ENCODE measurements at regions not wholly inside any gene's neighbourhood (a gene's known extent, or its start where the extent isn't known, plus 50 kb on each side); places are given as distances from the start of the nearest gene placed in this dataset.
"Not testable (repeated sequence)": the region's sequence is repeated elsewhere in the genome, so short reads cannot be mapped to it uniquely, and the experiment has no call there.

DNA sequence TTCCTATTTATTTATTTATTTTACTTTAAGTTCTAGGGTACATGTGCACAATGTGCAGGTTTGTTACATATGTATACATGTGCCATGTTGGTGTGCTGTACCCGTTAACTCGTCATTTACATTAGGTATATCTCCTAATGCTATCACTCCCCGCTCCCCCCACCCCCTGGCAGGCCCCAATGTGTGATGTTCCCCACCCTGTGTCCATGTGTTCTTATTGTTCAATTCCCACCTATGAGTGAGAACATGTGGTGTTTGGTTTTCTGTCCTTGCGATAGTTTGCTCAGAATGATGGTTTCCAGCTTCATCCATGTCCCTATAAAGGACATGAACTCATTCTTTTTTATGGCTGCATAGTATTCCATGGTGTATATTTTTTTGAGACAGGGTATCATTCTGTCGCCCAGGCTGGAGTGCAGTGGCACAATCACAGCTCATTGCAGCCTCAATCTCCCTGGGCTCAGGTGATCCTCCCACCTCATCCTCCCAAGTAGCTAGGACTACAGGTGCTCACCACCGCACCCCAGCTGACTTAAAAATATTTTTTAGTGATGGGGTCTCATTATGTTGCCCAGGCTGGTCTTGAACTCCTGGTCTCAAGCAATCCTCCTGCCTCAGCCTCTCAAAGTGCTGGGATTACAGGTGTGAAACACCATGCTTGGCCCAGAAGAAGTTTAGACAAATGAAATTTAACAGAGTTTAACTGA, 140.6 kb downstream of the NPIPB5 start:
- in situ Hi-C loops (cut with MboI; ENCODE audit: low sequenced_read_pairs), result not testable (repeated sequence)

DNA sequence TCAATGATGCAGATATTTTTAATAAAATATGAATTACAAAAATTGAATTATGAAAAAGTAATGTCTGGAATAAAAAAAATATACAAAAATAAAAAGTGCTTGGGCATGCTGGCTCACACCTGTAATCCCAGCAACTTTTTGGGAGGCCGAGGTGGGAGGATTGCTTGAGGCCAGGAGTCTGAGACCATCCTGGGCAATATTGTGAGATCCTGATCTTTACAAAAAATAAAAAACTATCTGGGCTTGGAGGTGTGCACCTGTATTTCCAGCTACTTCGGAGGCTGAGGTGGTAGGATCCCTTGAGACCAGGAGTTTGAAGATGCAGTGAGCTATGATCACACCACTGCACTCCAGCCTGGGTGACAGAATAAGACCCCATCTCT, 141.8 kb downstream of the NPIPB5 start:
- in situ Hi-C loops (cut with MboI; ENCODE audit: low sequenced_read_pairs), result no loop called here

DNA sequence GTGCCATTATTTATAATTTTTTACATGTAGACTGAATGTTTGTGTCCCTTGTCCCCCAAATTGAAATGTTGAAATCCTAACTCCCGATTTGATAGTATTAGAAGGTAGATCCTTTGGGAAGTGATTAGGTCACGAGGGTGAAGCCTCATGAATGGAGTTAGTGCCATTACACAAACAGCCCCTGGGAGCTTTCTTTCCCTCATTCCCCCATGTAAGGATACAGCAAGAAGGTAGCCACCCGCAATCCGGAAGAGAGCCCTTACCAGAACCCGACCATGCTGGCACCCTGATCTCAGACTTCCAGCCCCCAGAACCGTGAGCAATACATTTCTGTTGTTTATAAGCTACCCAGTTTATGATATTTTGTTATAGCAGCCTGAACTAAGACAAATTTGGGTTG, 143.2 kb downstream of the NPIPB5 start:
- in situ Hi-C loops (cut with MboI; ENCODE audit: low sequenced_read_pairs), result no loop called here

DNA sequence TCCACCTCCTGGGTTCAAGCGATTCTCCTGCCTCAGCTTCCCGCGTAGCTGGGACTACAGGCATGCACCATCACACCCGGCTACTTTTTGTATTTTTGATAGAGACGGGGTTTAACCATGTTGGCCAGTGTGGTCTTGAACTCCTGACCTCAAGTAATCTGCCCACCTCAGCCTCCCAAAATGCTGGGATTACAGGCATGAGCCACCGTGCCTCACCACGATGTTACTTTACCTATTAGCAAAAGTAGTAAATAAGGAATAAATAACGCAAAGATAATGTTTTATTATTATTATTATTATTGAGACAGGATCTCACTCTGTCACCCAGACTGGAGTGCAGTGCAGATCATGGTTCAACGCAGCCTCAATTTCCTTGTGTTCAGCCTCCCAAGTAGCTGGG, 145.9 kb downstream of the NPIPB5 start:
- in situ Hi-C loops (cut with MboI; ENCODE audit: low sequenced_read_pairs), result not testable (repeated sequence)

DNA sequence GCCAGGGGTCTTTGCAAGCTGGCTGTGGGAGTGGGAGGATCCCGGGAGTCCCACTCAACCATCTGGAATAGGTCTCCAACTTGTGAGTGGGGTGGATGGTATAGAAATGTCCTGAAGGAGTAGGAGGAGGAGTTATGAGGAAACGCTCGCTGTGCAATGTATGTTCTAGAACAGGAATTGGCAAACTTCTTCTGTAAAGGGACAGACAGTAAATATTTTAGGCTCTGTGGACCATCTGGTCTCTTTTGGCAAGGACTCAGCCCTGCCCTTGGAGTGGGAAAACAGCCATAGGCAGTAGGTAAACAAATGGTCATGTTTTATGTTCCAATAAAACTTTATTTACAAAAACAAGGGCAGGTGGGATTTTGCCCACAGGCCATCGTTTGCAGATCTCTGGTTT, 149.2 kb downstream of the NPIPB5 start:
- in situ Hi-C loops (cut with MboI; ENCODE audit: low sequenced_read_pairs), result no loop called here

DNA sequence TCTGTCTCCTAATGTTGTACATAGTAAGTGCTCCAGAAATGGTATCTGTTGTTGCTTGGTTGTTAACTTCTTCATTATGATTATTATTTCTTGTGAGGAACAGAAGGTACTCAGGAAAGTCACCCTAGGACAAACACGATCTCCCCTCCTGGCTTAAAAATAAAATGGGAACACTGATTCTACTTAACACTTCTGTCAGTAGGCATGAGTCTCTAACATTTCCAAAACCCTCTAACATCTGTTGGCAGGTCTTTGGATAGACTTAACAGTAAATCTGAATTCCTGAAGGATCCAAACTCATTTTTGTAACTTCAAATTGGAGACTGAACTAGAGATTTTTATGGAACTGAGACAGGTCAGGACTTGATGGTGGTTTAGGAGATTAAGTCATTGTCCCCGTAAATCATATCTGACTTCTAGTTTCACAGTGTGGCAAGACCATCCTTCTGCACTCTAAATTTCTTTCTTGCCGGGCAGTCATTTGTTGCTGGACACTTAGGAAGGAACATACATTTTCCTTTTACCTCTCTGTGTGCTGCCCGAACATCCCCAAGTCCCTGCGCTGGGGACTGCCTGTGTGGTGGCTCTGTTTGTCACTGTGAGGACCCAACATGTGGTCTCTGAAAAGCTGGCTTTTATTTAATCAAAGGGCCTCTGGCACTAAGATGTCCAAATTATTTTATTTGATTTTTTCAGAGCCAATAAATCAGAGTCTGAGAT, 149.9 kb downstream of the NPIPB5 start:
- in situ Hi-C loops (cut with MboI; ENCODE audit: low sequenced_read_pairs), result no loop called here

DNA sequence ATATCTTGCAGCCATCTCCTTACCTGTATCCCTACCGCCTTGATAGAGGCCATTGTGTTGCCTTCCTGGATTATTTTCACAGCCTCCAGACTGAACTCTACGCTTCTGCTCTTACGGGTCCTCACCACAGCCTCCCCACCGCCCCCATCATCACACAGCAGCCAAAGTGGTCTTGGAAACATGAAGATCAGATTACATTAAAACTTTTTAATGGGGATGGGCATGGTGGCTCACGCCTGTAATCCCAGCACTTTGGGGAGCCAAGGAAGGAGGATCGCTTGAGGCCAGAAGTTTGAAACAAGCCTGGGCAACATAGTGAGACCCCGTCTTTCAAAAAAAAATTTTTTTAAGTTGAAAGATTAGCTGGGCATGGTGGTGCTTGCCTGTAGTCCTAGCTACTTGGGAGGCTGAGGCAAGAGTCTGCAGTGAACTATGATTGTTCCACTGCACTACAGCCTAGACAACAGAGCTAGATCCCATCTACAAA, 150.5 kb downstream of the NPIPB5 start:
- in situ Hi-C loops (cut with MboI; ENCODE audit: low sequenced_read_pairs), result no loop called here

DNA sequence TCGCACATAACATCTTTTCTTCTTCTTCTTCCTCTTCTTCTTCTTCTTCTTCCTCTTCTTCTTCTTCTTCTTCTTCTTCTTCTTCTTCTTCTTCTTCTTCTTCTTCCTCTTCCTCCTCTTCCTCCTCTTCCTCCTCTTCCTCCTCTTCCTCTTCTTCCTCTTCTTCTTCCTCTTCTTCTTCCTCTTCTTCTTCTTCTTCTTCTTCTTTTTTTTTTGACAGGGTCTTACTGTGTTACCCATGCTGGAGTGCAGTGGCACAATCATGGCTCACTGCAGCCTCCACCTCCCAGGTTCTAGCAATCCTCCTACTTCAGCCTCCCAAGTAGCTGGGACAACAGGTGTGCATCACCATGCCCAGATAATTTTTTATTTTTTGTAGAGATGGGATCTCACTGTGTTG, 151.0 kb upstream of the HS3ST2 start:
- in situ Hi-C loops (cut with MboI; ENCODE audit: low sequenced_read_pairs), result not testable (repeated sequence)

DNA sequence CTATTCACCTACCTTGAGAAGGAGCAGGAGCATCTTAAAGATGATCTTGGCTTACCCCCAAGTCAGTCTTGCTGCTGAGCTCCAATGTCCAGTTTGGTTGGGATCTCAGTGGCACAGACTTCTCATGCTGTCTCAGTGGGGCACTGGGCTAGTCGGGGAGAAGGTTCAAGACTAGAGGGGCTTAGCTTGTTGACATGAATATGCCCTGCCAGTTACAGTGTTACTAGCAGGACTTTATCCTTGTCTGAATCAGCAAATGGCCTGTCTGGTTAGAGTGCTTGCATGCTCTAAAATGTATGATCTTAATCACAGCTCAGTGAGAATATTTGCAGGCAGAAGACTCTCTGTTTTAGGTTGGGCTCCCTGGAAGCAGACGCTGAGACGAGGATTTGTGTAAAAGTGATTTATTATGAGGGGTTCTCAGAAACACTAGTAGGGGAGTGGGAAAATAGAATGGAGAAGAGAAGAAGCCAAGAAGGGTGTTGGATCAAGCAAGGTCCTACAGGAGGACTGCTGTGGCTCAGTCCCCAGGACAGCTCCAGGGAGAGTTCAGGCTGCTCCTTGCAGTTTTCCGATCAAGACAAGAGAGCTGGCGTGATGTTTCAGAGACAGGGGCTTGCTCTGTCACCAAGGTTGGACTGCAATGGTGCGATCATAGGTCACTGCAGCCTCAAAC, 150.4 kb upstream of the HS3ST2 start:
- in situ Hi-C loops (cut with MboI; ENCODE audit: low sequenced_read_pairs), result no loop called here

DNA sequence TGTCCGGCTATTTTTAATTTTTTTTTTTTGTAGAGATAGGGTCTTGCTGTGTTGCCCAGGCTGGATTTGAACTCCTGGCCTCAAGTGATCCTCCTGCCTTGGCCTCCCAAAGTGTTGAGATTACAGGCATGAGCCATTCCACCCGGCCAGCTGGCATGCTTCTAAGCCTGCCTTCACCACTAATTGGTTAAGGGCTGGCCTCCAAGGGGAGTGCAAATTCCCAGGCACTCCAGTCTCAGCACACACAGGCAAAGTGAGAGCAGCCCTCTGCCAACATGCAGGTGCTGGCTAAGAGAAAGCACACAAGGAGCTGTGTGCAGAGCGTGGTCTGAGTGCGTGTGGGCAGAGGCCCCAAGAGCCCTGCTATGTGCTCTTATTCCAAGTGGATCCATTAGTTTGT, 149.8 kb upstream of the HS3ST2 start:
- in situ Hi-C loops (cut with MboI; ENCODE audit: low sequenced_read_pairs), result no loop called here

DNA sequence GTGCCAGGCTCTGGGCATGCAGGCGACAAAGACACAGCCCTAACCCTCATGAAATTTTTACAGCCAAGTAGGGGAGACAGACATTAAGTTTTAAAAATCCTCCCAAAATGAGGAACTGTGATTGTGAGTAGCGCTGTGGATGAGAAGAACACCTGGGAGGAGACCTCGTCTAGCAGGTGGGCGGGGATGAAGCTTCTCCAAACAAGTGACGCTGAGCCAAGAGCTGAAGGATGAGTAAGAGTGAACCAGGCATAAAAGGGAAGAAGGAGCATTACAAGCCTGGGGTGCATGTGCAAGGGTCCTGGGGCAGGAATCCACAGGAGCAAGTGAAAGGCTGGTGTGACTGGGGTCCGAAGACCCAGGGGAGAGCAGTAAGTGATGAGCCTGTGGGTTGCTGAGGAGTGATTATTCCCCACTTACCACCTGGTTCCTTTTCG, 149.4 kb upstream of the HS3ST2 start:
- in situ Hi-C loops (cut with MboI; ENCODE audit: low sequenced_read_pairs), result no loop called here

DNA sequence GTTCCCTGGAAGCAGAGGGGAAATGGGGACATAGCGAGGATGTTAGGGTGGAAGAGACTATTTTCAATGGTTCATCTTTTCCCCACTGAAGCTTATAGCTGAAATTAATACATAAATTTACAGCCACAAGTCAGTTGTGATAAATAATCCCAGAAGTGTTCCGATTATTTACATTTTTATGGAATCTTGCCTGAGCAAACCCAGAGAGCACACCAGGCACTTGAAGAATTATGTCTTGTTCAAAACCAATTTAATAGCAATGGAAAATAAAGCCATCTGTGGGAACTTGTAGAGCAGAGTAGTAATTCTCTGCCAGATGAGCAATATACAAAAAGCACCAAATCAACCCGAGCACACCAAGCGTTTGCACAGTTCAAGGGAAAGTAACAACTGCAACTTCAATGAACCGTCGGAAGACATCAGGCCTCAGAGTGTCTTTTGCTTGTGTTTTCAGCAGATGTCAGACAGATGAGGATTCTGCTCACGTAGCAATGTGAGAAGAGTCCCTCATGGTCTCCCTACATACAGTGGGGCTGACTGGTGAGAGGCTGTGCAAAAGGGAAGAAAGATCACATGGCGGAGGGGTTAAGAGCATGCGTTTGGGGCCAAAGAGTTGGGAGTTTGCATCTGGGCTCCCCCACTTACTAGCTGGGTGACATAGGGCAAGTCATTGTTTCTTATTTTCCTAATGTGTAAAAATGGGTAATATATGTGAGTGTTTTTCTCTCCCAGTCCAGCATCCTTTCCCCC, 148.7 kb upstream of the HS3ST2 start:
- in situ Hi-C loops (cut with MboI; ENCODE audit: low sequenced_read_pairs), result no loop called here

DNA sequence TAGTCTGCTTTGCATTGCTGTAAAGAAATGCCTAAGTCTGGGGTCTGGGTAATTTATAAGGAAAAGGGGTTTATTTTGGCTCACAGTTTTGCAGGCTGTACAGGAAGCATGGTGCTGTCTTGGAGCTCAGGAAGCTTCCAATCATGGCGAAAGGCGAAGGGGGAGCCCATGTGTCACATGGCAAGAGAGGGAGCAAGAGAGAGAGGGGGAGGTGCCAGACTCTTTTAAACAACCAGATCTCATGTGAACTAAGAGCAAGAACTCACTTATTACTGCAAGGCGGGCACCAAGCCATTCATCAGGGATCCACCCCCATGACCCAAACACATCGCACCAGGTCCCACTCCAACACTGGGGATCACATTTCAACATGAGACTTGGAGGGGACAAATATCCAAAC, 148.2 kb upstream of the HS3ST2 start:
- in situ Hi-C loops (cut with MboI; ENCODE audit: low sequenced_read_pairs), result no loop called here

DNA sequence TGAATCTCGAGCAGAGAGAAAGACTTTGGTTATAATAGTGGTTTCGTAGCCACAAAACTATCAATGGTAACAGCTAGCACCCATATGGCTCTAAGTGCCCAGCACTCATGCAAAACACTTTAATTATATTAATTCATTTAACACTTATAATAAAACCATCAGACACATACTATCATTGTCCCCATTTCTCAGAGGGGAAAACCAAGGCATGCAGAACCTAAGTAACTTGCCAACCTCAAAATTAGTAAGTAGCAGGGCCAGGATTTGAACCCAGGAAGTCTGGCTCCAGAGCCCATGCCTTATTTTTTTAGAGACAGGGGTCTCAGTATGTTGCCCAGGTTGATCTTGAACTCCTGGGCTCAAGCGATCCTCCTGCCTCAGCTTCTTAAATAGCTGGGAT, 145.6 kb upstream of the HS3ST2 start:
- in situ Hi-C loops (cut with MboI; ENCODE audit: low sequenced_read_pairs), result no loop called here

DNA sequence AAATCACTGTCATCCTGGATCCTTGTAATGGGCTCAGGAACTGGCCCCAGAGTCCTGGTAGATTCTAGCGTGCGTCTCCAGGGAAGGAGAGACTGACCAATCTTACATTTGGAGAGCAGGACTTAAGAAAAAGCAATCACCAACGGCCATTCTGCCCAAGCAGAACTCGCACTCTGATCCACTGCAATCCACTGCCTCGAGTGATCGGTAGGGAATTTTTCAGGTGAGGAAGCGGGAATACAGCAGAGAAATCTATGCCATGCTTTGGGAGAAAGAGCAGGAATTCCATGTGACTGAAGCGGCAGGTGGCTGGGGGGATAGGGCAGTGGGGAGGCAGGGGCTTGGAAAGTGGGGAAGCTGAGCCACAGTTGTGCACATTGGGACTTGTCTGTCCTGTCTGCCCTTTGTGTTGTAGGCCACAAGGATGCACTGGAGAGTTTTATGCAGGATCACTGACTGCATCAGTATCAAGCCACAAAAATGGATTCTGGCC, 143.9 kb upstream of the HS3ST2 start:
- in situ Hi-C loops (cut with MboI; ENCODE audit: low sequenced_read_pairs), result no loop called here

DNA sequence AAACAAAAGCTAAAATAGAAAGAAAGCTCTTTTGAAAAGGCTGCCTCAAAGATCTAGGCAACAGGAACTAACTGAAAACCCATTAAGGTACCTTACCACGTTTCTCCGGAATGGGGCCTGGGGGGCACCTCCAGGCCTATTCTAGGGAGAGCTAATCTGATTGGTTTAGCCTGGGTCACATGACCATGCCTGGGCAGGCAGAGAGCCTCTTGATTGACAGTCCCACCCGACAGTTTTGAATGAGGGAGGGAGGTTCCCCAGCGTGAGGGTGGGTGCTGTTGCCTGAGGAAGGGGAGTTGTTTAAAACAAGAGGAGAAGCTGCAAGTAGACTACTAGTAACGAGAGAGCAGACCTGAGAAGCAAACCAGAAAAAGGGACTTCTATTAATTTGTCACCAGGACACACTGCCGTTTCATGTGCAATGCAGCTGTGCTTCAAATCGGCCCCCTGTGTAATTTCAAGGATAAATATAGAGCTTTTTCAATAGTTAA, 143.4 kb upstream of the HS3ST2 start:
- in situ Hi-C loops (cut with MboI; ENCODE audit: low sequenced_read_pairs), result no loop called here

DNA sequence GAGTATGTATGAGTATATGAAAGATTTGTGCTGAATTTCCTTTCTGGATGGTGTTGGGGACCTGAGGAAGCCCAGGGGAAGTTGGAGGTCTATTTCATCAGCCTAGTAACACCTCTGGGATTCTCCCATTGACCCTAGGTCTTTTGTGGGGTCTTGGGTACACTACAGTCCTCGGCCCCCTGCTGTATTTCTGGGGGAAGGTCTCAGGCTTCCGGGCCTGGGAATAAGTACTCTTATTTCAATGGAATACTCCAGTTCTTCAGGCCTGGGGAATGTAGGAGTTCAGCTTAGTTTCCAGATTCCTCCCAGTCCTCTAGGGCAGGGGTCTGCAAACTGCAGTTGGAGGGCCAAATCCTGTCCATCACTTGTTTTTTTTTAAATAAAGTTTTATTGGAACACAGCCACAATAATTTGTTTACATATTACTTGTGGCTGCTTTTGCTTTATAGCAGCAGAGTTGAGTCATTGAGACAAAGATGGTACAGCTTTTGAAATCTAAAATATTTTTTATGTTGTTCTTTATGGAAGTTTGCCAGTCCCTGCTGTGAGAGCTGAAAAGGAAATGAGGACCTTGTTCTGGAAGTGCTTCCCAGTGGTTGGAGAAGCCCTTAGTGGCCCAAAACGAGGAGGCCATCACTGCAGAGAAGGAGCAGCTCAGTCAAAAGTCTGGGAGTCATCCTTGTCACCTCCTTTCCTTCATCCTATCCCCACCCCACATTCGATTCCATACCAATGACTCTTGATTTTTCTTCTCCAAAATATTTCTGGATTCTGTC, 142.5 kb upstream of the HS3ST2 start:
- in situ Hi-C loops (cut with MboI; ENCODE audit: low sequenced_read_pairs), result no loop called here

DNA sequence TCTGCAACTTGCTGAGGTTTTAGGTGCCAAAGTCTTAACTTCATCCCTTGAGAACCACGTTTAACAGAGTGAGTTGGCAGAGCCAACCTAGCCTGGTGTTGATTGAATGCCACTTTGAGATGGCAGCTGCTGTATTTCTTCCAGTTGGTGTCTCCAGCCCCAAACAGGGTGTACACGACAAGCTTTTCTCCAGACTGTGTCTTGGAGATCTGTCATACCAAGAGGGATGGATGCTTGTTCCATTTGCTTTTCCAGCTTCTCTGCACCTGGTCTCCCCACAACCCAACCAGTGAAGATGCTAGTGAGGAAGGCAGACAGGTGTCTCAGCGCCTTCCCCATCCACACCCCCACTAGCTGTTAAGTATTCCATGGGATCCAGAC, 141.1 kb upstream of the HS3ST2 start:
- in situ Hi-C loops (cut with MboI; ENCODE audit: low sequenced_read_pairs), result no loop called here

DNA sequence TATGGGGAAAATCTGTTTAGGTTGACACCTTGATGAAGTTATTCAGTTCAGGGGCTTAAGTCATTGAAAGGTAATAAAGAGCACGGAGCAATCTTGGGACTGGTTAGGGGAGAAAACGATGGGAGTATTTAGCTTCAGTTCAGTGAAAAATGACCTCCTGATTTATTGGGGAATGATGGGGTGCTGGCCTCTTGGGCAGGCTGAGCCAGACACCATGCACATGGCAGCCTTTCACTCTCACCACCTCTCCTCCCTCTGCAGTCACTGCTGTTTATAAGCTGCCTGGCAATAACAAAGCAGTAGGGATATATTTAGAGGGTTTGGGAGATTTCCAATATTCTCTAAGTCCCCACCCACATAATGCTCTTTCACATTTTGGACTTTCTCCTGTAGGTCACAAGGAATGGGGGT, 140.5 kb upstream of the HS3ST2 start:
- in situ Hi-C loops (cut with MboI; ENCODE audit: low sequenced_read_pairs), result no loop called here

DNA sequence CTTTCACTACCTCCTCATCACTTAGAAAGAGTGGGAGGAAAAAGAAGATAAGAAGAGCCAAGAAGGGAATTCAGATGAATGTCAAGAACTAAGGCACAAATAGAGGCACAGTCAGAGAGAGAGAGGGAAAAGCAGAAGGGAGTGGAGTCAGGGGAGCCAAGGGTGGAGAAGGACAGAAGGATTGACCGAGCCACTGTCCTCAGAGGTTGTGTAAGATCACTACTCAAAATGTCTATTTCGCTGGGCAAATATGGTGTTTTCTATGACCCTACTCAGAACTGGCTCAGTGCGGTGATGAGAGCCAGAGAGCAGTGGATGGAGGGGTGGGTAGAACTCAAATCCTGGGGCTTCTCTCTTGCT, 139.2 kb upstream of the HS3ST2 start:
- in situ Hi-C loops (cut with MboI; ENCODE audit: low sequenced_read_pairs), result no loop called here
